ENCODE measurements at regions not wholly inside any gene's neighbourhood (a gene's known extent, or its start where the extent isn't known, plus 50 kb on each side); places are given as distances from the start of the nearest gene placed in this dataset.

- no peak for DNase-seq (ENCODE audit: low read depth in 2 of 2)
Observed at GRCh38 chr12:125873016-125873415, 807.8 kb downstream of the AACS start.

GRCh38 chr12:125878483-125878882, 813.2 kb downstream of the AACS start:
- DNase-seq (ENCODE audit: low read depth in 2 of 2): no peak

- no peak for DNase-seq (ENCODE audit: low read depth in 2 of 2)
Observed at GRCh38 chr12:125882141-125882540, 816.9 kb downstream of the AACS start.

GRCh38 chr12:125888921-125889320, 823.7 kb downstream of the AACS start:
- no peak for DNase-seq (ENCODE audit: low read depth in 2 of 2)

GRCh38 chr12:125889742-125890141, 824.5 kb downstream of the AACS start:
- DNase-seq (ENCODE audit: low read depth in 2 of 2): no peak

- no peak for DNase-seq (ENCODE audit: low read depth in 2 of 2)
Observed at GRCh38 chr12:125890366-125890905, 825.2 kb downstream of the AACS start.

- DNase-seq (ENCODE audit: low read depth in 2 of 2): no peak
Observed at GRCh38 chr12:125890971-125891370, 825.7 kb downstream of the AACS start.

- no peak for DNase-seq (ENCODE audit: low read depth in 2 of 2)
Observed at GRCh38 chr12:125892276-125892675, 827.0 kb downstream of the AACS start.

GRCh38 chr12:125902991-125903390, 837.8 kb downstream of the AACS start:
- no peak for DNase-seq (ENCODE audit: low read depth in 2 of 2)

- DNase-seq (ENCODE audit: low read depth in 2 of 2): no peak
Observed at GRCh38 chr12:125907351-125907750, 842.1 kb downstream of the AACS start.

GRCh38 chr12:125919856-125920470, 854.7 kb downstream of the AACS start:
- DNase-seq (ENCODE audit: low read depth in 2 of 2): no peak

- no peak for DNase-seq (ENCODE audit: low read depth in 2 of 2)
Observed at GRCh38 chr12:125922330-125922729, 857.1 kb downstream of the AACS start.

GRCh38 chr12:125936502-125936901, 871.3 kb downstream of the AACS start:
- no peak for DNase-seq (ENCODE audit: low read depth in 2 of 2)

- DNase-seq (ENCODE audit: low read depth in 2 of 2): no peak
Observed at GRCh38 chr12:125944446-125944845, 879.2 kb downstream of the AACS start.

- DNase-seq (ENCODE audit: low read depth in 2 of 2): no peak
Observed at GRCh38 chr12:125949471-125949870, 884.2 kb downstream of the AACS start.

GRCh38 chr12:125954362-125954761, 889.1 kb downstream of the AACS start:
- DNase-seq (ENCODE audit: low read depth in 2 of 2): no peak

- no peak for DNase-seq (ENCODE audit: low read depth in 2 of 2)
Observed at GRCh38 chr12:125956186-125956585, 891.0 kb downstream of the AACS start.

- DNase-seq (ENCODE audit: low read depth in 2 of 2): no peak
Observed at GRCh38 chr12:125966641-125967040, 901.4 kb downstream of the AACS start.

- DNase-seq (ENCODE audit: low read depth in 2 of 2): no peak
Observed at GRCh38 chr12:125968413-125968812, 903.2 kb downstream of the AACS start.

- DNase-seq (ENCODE audit: low read depth in 2 of 2): no peak
Observed at GRCh38 chr12:125971981-125972380, 906.7 kb downstream of the AACS start.

- no peak for DNase-seq (ENCODE audit: low read depth in 2 of 2)
Observed at GRCh38 chr12:125978286-125978685, 913.1 kb downstream of the AACS start.

- DNase-seq (ENCODE audit: low read depth in 2 of 2): no peak
Observed at GRCh38 chr12:125981610-125982253, 916.5 kb downstream of the AACS start.

- peak in 1 of 2 donors; percentile 1 for DNase-seq (ENCODE audit: low read depth in 2 of 2)
Observed at GRCh38 chr12:125983094-125983783, 918.0 kb downstream of the AACS start.

Data from stimulated activated CD8-positive, alpha-beta memory T cell treated with anti-CD3 and anti-CD28 coated beads, Interleukin-2, amount 100 ng/mL, for 48 hours (primary cell).